WTC11 (cell line): ENCODE measurements at regions not wholly inside any gene's neighbourhood (a gene's known extent, or its start where the extent isn't known, plus 50 kb on each side); places are given as distances from the start of the nearest gene placed in this dataset.

Experiments
- ATAC-seq: fragments of 200-7000 bp; cut with Tn5 transposase; 2 replicates; pipeline ENCODE4 v1.10.0; 2021; ENCODE audit warnings: mild to moderate bottlenecking, moderate library complexity
- CTCF ChIA-PET: fragments of 300-600 bp; sonication (Branson Sonifier 250); formaldehyde crosslinking; loops from one replicate; lab custom pipeline; 2021; ENCODE audit warnings: antibody characterized with exemption; lab: Charles Lee
- POLR2A ChIA-PET: fragments of 350-600 bp; sonication (Branson Sonifier 250); formaldehyde crosslinking; loops from one replicate; lab custom pipeline; 2021; ENCODE audit warnings: antibody characterized with exemption; lab: Charles Lee
- DNase-seq: peaks from one replicate; pipeline ENCODE4 v3.0.0; 2021; ENCODE audit warnings: low spot score
- H3K27ac Mint-ChIP-seq: 2 replicates; pipeline ENCODE4 v1.8.0; 2021; ENCODE audit warnings: mixed read lengths
- H3K27me3 Mint-ChIP-seq: 2 replicates; pipeline ENCODE4 v1.8.0; 2021; ENCODE audit warnings: low read depth, mild to moderate bottlenecking, moderate library complexity, mixed read lengths
- H3K36me3 Mint-ChIP-seq: 2 replicates; pipeline ENCODE4 v1.8.0; 2021; ENCODE audit warnings: mixed read lengths
- H3K4me1 Mint-ChIP-seq: 2 replicates; pipeline ENCODE4 v1.8.0; 2022; ENCODE audit warnings: mixed read lengths
- H3K4me3 Mint-ChIP-seq: 2 replicates; pipeline ENCODE4 v1.8.0; 2021; ENCODE audit warnings: mild to moderate bottlenecking, moderate library complexity, mixed read lengths
- H3K9me3 Mint-ChIP-seq: 2 replicates; pipeline ENCODE4 v1.8.0; 2021; ENCODE audit warnings: mixed read lengths
- ATF6 ChIP-seq: sonication (generic); formaldehyde crosslinking; IDR thresholded peaks from 2 replicates; pipeline ENCODE4 v1.8.1; 2023; ENCODE audit warnings: mild to moderate bottlenecking, missing genetic modification reagents
- E2F5 ChIP-seq: sonication (generic); formaldehyde crosslinking; IDR thresholded peaks from 2 replicates; pipeline ENCODE4 v1.8.1; 2022; ENCODE audit warnings: mild to moderate bottlenecking, moderate library complexity, missing genetic modification reagents
- ELF4 ChIP-seq: sonication (generic); formaldehyde crosslinking; IDR thresholded peaks from 2 replicates; pipeline ENCODE4 v1.8.1; 2022; ENCODE audit warnings: low read depth, mild to moderate bottlenecking, moderate library complexity, missing genetic modification reagents
- ESRRA ChIP-seq: sonication (generic); formaldehyde crosslinking; IDR thresholded peaks from 2 replicates; pipeline ENCODE4 v1.8.1; 2022; ENCODE audit warnings: mild to moderate bottlenecking, missing genetic modification reagents, borderline replicate concordance
- FOXJ3 ChIP-seq: sonication (generic); formaldehyde crosslinking; IDR thresholded peaks from 2 replicates; pipeline ENCODE4 v1.9.0; 2021; ENCODE audit warnings: missing genetic modification reagents, mild to moderate bottlenecking, borderline replicate concordance
- FOXP1 ChIP-seq: sonication (generic); formaldehyde crosslinking; IDR thresholded peaks from 2 replicates; pipeline ENCODE4 v1.8.0; 2022; ENCODE audit warnings: missing genetic modification reagents, mild to moderate bottlenecking, moderate library complexity, borderline replicate concordance
- HMGA2 ChIP-seq: fragments of 250-450 bp; sonication (Bioruptor Pico); IDR thresholded peaks from 2 replicates; pipeline ENCODE4 v1.4.0; 2021; ENCODE audit warnings: mild to moderate bottlenecking, moderate library complexity
- IRF1 ChIP-seq: sonication (generic); formaldehyde crosslinking; IDR thresholded peaks from 2 replicates; pipeline ENCODE4 v1.8.0; 2023; ENCODE audit warnings: missing genetic modification reagents
- KAT7 ChIP-seq: sonication (generic); formaldehyde crosslinking; IDR thresholded peaks from 2 replicates; pipeline ENCODE4 v1.8.1; 2023; ENCODE audit warnings: missing genetic modification reagents, mild to moderate bottlenecking, borderline replicate concordance
- MLX ChIP-seq: sonication (generic); formaldehyde crosslinking; IDR thresholded peaks from 2 replicates; pipeline ENCODE4 v1.8.1; 2023; ENCODE audit warnings: mild to moderate bottlenecking, missing genetic modification reagents, moderate library complexity
- NFATC4 ChIP-seq: fragments of 250-450 bp; sonication (Bioruptor Pico); IDR thresholded peaks from 2 replicates; pipeline ENCODE4 v1.9.0; 2021; ENCODE audit warnings: mild to moderate bottlenecking
- PREB ChIP-seq: sonication (generic); formaldehyde crosslinking; IDR thresholded peaks from 2 replicates; pipeline ENCODE4 v1.8.1; 2022; ENCODE audit warnings: mild to moderate bottlenecking, missing genetic modification reagents, moderate library complexity, borderline replicate concordance
- RELA ChIP-seq: sonication (generic); formaldehyde crosslinking; IDR thresholded peaks from 2 replicates; pipeline ENCODE4 v1.8.1; 2022; ENCODE audit warnings: missing genetic modification reagents, mild to moderate bottlenecking, borderline replicate concordance
- SMAD3 ChIP-seq: sonication (generic); formaldehyde crosslinking; IDR thresholded peaks from 2 replicates; pipeline ENCODE4 v1.8.0; 2022; ENCODE audit warnings: missing genetic modification reagents, mild to moderate bottlenecking, borderline replicate concordance
- SMAD4 ChIP-seq: sonication (generic); formaldehyde crosslinking; IDR thresholded peaks from 2 replicates; pipeline ENCODE4 v1.8.0; 2022; ENCODE audit warnings: mild to moderate bottlenecking, missing genetic modification reagents
- SOX15 ChIP-seq: fragments of 250-450 bp; sonication (Bioruptor Pico); IDR thresholded peaks from 2 replicates; pipeline ENCODE4 v1.9.0; 2021; ENCODE audit warnings: mild to moderate bottlenecking
- STAT6 ChIP-seq: sonication (generic); formaldehyde crosslinking; conservative IDR thresholded peaks from 2 replicates; pipeline ENCODE4 v1.8.1; 2023; ENCODE audit warnings: mild to moderate bottlenecking, low read depth, missing genetic modification reagents, moderate library complexity
- TP53 ChIP-seq: sonication (generic); formaldehyde crosslinking; IDR thresholded peaks from 2 replicates; pipeline ENCODE4 v1.8.1; 2023; ENCODE audit warnings: mild to moderate bottlenecking, missing genetic modification reagents
- USF1 ChIP-seq: sonication (generic); formaldehyde crosslinking; IDR thresholded peaks from 2 replicates; pipeline ENCODE4 v1.8.0; 2022; ENCODE audit warnings: mild to moderate bottlenecking, missing genetic modification reagents
- ZBTB21 ChIP-seq: sonication (generic); formaldehyde crosslinking; IDR thresholded peaks from 2 replicates; pipeline ENCODE4 v1.8.1; 2023; ENCODE audit warnings: mild to moderate bottlenecking, missing genetic modification reagents, borderline replicate concordance
- ZNF219 ChIP-seq: sonication (generic); formaldehyde crosslinking; IDR thresholded peaks from 2 replicates; pipeline ENCODE4 v1.8.0; 2023; ENCODE audit warnings: missing genetic modification reagents, mild to moderate bottlenecking, borderline replicate concordance
- ZNF232 ChIP-seq: sonication (generic); formaldehyde crosslinking; IDR thresholded peaks from 2 replicates; pipeline ENCODE4 v1.8.0; 2022; ENCODE audit warnings: mild to moderate bottlenecking, missing genetic modification reagents
- ZNF416 ChIP-seq: fragments of 250-450 bp; sonication (Bioruptor Pico); IDR thresholded peaks from 2 replicates; pipeline ENCODE4 v1.9.0; 2021; ENCODE audit warnings: mild to moderate bottlenecking, inconsistent platforms

GRCh38 chr1:188599313-188599712 lies 1770.6 kb downstream of the PLA2G4A start (continued):
- TF ChIP-seq HMGA2, result no peak
- TF ChIP-seq E2F5 (CRISPR knock-in tag), result no peak
- TF ChIP-seq ZBTB21 (CRISPR knock-in tag), result no peak

GRCh38 chr1:188611432-188611831 lies 1782.7 kb downstream of the PLA2G4A start:
- ChIA-PET POLR2A (no interaction called here), CTCF (no interaction called here)
- H3K9me3 Mint-ChIP-seq, result peaks cover 52% of the 10 kb centered on the region
- H3K36me3 Mint-ChIP-seq, result peaks cover 5% of the 10 kb centered on the region; the same call in 1 of the 2 replicates
- ATAC-seq, result no peak
- no peaks in the 10 kb centered on the region for H3K4me1 Mint-ChIP-seq
- H3K27me3 Mint-ChIP-seq, result no peaks in the 10 kb centered on the region
- H3K4me3 Mint-ChIP-seq, result no peak overlapping the region
- H3K27ac Mint-ChIP-seq, result no peak overlapping the region
- DNase-seq, result no peak
- TF ChIP-seq STAT6 (CRISPR knock-in tag), result no peak
- TF ChIP-seq FOXJ3, result no peak
- TF ChIP-seq ZNF416, result no peak
- no peak for TF ChIP-seq ATF6
- TF ChIP-seq ELF4 (CRISPR knock-in tag), result no peak
- TF ChIP-seq NFATC4 (CRISPR knock-in tag), result no peak
- TF ChIP-seq SMAD3 (CRISPR knock-in tag), result no peak
- no peak for TF ChIP-seq RELA
- no peak for TF ChIP-seq KAT7 (CRISPR knock-in tag)
- no peak for TF ChIP-seq USF1 (CRISPR knock-in tag)
- TF ChIP-seq SOX15 (CRISPR knock-in tag), result no peak
- TF ChIP-seq ZNF232, result no peak
- TF ChIP-seq ESRRA (CRISPR knock-in tag), result no peak
- no peak for TF ChIP-seq MLX (CRISPR knock-in tag)
- no peak for TF ChIP-seq PREB (CRISPR knock-in tag)
- no peak for TF ChIP-seq TP53 (CRISPR knock-in tag)
- TF ChIP-seq ZNF219 (CRISPR knock-in tag), result no peak
- TF ChIP-seq IRF1 (CRISPR knock-in tag), result no peak
- TF ChIP-seq SMAD4, result no peak
- TF ChIP-seq FOXP1 (CRISPR knock-in tag), result no peak
- TF ChIP-seq, all 79 proteins: peak for 0
